ENCODE measurements at regions not wholly inside any gene's neighbourhood (a gene's known extent, or its start where the extent isn't known, plus 50 kb on each side); places are given as distances from the start of the nearest gene placed in this dataset.
"Not testable (repeated sequence)": the region's sequence is repeated elsewhere in the genome, so short reads cannot be mapped to it uniquely, and the experiment has no call there.

DNA sequence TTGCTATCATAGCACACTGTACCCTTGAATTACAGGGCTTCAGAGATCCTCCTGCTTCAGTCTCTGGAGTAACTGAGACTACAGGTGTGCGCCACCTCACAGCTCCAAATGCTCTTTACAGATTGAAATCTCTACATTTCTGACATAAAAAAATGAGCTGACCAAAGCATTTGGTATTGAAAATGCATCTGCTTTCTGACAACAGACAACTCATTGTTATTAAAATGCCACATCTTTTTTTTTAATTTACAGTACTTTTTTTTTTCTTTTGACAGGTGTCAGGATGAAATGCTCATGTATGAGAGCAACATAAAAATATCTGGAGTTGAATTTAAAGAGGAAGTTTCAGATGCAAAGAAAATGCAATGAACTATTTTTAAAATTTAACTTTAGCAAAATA is 764.5 kb downstream of the TRAM1L1 start:
- no peak for DNase-seq (ENCODE audit: low spot score)

DNA sequence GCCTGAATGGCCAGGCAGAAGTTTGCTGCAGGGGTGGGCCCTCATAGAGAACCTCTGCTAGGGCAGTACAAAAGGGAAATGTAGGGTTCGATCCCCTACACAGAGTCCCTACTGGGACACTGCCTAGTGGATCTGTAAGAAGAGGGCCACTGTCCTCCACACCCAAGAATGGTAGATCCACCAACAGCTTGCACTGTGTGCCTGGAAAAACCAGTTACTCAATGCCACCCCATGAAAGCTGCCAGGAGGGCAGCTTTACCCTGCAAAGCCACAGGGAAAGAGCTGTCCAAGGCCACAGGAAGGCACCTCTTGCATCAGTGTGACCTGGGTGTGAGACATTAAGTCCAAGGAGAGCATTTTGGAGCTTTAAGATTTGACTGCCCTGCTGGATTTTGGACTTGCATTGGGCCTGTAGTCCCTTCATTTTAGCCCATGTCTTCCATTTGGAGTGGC is 781.6 kb downstream of the TRAM1L1 start:
- DNase-seq (ENCODE audit: low spot score) = no peak

DNA sequence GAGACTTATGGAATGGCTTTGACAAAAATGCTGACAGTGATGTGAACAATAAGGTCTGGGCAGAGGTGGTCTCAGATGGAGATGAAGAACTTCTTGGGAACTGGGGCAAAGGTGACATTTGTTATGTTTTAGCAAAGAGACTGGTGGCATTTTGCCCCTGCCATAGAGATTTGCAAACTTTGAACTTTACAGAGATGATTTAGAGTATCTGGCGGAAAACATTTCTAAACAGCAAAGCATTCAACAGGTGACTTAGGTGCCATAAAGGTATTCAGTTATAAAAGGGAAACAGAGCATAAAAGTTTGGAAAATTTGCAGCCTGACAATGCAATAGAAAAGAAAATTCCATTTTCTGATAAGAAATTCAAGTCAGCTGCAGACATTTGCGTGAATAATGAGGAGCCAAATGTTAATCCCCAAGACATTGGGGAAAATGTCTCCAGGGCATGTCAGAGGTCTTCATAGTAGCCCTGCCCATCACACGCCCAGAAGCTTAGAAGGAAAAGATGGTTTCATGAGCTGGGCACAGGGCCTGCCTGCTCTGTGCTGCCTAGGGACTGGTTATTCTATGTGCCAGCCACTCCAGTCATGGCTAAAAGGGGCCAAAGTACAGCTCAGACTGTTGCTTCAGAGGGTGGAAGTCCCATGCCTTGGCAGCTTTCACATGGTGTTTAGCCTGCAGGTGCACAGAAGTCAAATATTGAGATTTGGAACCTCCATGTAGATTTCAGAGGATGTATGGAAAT is 782.2 kb downstream of the TRAM1L1 start:
- no peak for DNase-seq (ENCODE audit: low spot score)

GRCh38 chr4:116275006-116275405 is 810.4 kb downstream of the TRAM1L1 start:
- no peak for DNase-seq (ENCODE audit: low spot score)

DNA sequence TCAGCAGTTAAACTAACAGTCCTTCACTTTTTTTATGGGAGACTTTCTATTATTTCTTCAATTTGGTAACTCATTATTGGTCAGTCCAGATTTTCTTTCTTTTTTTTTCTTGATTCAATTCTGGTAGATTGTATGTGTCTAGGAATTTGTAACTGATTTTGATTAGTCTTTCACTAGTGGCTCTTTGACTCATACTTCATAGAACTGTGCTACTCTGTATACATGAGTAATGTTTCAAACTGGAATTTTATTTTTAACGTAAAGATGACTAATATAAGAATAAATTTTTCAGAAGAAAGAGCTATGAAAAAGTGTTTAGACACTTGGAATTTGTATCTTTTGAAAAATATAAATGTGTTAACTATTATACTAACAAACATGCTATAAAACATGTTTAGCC is 813.0 kb downstream of the TRAM1L1 start:
- DNase-seq (ENCODE audit: low spot score) = no peak

DNA sequence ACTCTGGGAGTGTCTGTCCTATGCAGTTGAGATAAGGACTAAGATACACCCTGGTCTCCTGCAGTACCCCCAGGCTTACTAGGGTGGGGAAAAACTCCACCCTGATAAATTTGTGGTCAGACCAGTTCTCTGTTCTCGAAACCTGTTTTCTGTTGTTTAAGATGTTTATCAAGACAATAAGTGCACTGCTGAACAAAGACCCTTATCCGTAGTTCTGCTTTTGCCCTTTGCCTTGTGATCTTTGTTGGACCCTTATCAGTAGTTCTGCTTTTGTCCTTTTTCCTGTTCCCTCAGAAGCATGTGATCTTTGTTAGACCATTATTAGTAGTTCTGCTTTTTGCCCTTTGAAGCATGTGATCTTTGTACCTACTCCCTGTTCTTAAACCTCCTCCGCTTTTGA is 824.4 kb downstream of the TRAM1L1 start:
- DNase-seq (ENCODE audit: low spot score) = not testable (repeated sequence)

DNA sequence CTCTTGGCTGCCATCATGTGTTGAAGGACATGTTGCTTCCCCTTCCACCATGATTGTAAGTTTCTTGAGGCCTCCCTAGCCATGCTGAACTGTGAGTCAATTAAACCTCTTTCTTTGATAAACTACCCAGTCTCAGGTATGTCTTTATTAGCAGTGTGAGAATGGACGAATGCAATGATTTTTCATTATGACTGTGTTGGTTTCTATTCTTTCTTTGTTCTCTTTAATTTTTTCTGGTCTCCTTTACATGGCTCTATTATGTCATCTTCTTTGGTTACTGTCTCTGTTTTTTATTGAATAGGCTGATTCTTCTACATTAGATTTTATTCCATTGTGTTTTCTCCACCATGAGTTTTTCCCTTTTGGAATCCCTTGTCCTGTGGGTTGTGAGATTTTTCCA is 840.6 kb downstream of the TRAM1L1 start:
- DNase-seq (ENCODE audit: low spot score) = no peak

- DNase-seq (ENCODE audit: low spot score) = no peak
These were observed 841.9 kb downstream of the TRAM1L1 start for GRCh38 chr4:116243431-116243830.

GRCh38 chr4:116233971-116234370 is 851.4 kb downstream of the TRAM1L1 start:
- DNase-seq (ENCODE audit: low spot score) = no peak

DNA sequence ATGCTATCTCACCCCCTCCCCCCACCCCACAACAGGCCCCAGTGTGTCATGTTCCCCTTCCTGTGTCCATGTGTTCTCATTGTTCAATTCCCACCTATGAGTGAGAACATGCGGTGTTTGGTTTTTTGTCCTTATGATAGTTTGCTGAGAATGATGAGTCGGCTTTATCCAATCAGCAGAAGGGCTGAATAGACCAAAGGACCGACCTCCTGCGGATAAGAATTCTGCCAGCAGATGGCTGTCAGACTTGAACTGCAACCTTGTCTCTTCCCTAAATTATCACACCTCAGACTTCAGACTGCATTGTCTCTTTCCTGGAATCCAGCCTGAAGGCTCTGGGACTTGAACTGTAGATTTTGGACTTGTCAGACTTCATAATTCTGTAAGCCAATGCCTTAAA is 853.4 kb downstream of the TRAM1L1 start:
- DNase-seq (ENCODE audit: low spot score) = not testable (repeated sequence)

DNA sequence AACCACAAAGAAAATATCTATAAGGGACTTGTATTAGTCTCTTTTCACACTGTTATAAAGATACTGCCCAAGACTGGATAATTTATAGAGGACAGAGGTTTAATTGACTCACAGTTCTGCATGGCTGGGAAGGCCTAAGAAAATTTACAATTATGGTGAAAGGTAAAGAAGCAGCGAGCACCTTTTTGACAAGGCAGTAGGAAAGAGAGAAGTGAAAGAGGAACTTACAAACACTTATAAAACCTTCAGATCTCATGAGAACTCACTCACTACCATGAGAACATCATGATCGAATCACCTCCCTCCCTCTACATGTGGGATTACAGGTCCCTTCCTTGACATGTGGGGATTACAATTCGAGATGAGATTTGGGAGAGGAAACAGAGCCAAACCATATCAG is 856.0 kb downstream of the TRAM1L1 start:
- no peak for DNase-seq (ENCODE audit: low spot score)

GRCh38 chr4:116223040-116223732 is 862.2 kb downstream of the TRAM1L1 start:
- DNase-seq (ENCODE audit: low spot score) = no peak

DNA sequence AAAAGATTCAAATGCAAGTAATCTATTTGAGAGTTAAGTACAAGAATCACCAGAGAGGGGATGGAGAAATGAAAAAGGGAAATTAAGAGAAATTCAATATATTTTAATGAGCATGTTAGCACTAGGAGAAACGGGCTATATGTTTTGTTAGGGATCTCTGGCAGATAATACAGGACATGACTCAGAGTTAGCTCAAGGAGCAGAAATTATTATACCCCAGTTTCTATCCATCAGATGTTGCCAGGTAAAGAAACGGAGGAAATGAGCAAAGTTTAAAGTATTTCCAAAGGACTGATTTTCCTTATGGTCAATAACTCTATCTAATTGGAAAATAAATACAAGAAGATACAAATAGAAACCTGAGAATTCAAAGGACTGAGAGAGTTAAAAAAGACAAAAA is 867.6 kb downstream of the TRAM1L1 start:
- no peak for DNase-seq (ENCODE audit: low spot score)

- no peak for DNase-seq (ENCODE audit: low spot score)
These were observed 869.8 kb downstream of the TRAM1L1 start for GRCh38 chr4:116215622-116216021.

DNA sequence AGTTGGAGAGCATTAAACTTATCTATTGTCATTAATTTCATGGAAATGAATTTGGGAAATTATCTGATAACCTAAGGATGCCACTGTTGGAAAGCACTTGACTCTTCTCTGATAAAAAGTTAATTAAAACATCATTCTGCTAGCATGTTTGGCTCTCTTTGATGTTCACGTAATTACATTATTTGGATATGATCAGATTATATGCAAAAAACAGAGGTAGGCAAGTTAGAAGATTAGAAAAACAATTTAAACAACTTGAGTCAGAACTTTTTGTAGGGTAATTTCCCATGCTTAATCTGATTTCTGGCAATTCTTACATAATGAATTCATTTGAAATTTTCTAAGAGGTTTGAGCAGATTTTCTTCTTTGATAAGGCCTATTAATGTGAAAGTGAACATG is 882.9 kb downstream of the TRAM1L1 start:
- no peak for DNase-seq (ENCODE audit: low spot score)

GRCh38 chr4:116197317-116197809 is 888.0 kb downstream of the TRAM1L1 start:
- no peak for DNase-seq (ENCODE audit: low spot score)

DNA sequence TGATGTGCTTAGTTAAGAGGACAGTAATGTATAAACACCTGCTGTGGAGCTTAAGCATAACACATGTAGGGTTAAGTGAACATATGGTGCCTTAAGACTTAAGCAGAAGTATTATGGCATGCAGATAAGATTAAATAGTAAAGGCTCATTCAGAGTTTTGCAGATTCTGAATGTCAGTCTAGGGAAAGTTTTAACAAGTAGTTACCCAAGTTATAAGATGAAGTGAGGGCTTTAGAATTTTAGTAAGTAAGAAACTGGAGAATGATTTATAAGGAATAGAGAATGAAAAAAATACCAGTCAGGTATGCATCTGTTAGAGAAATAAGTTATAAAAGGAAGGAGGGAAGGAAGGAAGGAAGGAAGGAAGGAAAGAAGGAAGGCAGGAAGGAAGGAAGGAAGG is 902.1 kb downstream of the TRAM1L1 start:
- no peak for DNase-seq (ENCODE audit: low spot score)

GRCh38 chr4:116180157-116180601 is 905.2 kb downstream of the TRAM1L1 start:
- peak; percentile 1 for DNase-seq (ENCODE audit: low spot score)

DNA sequence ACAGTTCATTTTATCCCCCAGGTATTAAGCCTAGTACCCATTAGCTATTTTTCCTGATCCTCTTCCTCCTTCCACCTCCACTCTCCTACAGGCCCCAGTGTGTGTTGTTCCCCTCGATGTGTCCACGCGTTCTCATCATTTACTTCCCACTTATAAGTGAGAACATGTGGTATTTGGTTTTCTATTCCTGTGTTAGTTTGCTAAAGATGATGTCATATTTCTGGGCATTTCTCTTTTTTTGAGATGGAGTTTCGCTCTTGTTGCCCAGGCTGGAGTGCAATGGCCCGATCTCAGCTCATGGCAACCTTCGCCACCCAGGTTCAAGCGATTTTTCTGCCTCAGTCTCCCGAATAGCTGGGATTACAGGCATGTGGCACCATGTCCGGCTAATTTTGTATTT is 934.0 kb downstream of the TRAM1L1 start:
- DNase-seq (ENCODE audit: low spot score) = not testable (repeated sequence)

DNA sequence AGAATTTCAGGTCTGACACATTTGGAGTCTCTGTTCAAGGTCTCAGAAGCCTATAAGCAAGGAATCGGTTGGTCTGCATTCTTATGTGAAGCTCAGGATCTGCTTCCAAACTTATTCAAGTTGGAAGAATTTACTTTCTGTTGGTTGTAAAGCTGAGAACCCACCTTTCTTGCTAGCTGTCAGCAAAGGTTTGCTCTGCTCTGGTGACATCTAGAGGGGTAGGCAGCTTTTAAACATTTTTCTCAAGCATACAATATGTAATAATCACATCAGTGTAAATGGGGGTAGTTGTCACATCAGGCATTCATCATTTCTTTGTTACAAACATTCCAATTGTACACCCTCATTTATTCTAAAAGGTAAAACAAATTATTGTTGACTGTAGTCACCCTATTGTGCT is 935.2 kb downstream of the TRAM1L1 start:
- DNase-seq (ENCODE audit: low spot score) = no peak

- DNase-seq (ENCODE audit: low spot score) = no peak
These were observed 942.2 kb downstream of the TRAM1L1 start for GRCh38 chr4:116143198-116143597.

GRCh38 chr4:116132946-116133345 is 952.4 kb downstream of the TRAM1L1 start:
- no peak for DNase-seq (ENCODE audit: low spot score)

- DNase-seq (ENCODE audit: low spot score) = no peak
These were observed 958.6 kb downstream of the TRAM1L1 start for GRCh38 chr4:116126794-116127193.

Data from HuH-7 (cell line).